ENCODE measurements at regions not wholly inside any gene's neighbourhood (a gene's known extent, or its start where the extent isn't known, plus 50 kb on each side); places are given as distances from the start of the nearest gene placed in this dataset.
A peak's percentile ranks its signal among the peaks of the same experiment; 100 is the strongest.

DNA sequence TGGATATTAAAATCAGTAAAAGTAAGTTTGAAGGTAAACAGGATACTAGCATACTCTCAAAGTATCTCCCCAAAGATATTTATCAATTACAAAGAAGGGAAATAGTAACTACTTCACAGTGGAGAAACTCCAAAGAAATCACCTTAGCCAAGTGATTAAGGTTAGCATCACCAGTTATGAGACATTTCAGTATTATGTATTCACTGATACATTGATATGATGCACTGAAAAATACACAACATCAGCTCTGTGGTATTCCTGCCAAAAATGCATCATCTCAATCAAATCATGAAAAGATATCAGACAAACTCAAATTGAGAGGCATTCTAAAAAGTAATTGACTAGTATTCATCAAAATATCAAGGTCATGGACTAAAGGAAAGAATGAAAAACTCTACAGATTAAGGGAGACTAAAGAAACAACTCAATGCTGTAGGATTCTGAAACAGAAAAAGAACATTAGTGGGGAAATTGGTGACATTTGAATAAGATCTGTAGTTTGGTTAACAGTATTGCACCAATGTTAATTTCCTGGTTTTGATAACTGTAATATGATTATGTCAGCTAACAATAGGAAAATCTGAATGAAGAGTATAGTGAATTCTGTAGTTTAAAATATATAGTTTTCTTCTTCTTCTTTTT is 215.4 kb downstream of the UACA start:
- no peak for DNase-seq

GRCh38 chr15:70545526-70545925 is 217.8 kb downstream of the UACA start:
- DNase-seq: no peak

GRCh38 chr15:70541511-70541910 is 221.8 kb downstream of the UACA start:
- DNase-seq: no peak

GRCh38 chr15:70539912-70540530 is 223.3 kb downstream of the UACA start:
- no peak for DNase-seq

DNA sequence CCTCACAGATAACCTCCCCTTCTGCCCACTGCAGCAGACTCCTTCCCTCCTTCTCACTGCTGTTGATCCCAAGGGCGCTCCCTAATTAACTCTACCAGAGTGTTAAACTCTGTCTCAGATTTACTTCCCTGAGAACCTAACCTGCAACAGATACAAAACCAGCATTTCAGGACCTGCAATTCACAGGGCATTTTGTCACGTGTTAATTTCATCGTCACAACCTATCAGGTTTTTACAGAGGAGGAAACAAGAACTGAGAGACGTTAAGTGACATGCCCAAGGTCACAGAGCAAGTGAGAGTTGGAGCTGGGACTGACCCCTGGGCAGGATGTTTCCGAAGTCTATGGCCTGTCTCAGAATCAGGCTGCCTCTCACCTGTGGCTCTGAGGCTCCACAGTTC is 223.9 kb downstream of the UACA start:
- DNase-seq: no peak

DNA sequence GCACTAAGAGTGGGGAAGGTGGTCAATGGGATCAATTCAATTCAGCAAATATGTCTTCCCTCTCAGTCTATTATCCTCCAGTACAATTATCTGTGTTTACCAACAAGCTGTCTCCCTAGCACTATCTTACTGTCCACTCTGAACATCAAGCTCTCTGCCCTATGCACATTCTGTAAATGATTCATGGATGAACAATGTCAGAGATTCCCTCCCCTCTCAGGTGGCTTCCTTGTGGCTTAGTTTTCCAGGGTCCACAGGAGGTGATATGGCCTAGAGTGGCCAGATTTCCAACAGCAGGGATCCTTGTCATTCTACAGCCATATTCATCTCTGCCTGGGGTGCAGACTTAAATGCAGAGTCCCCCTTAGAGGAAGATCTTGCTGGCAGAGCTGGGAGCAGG is 225.1 kb downstream of the UACA start:
- DNase-seq: no peak

DNA sequence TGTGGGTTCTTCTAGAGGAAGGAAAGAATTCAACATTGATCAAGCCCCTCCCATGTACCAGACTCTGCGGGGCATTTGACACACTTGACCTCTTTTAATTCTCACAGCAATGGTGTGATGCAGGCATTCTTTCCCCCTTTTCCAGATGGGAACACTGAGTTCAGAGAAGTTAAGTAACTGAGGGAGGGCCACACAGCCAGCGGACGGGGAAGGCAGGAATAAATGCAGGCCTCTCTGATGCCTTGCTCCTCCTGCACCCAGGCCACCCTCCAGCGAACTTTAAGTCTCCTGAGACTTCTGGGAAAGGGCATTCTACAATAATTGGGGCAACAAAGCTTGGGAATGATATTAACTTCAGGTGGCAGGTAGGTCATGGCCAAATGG is 227.4 kb downstream of the UACA start:
- no peak for DNase-seq

- DNase-seq: peak in 4 of 5 donors; percentile 29 to 70 (median 52)
Observed at GRCh38 chr15:70535071-70535954, 228.0 kb downstream of the UACA start.

DNA sequence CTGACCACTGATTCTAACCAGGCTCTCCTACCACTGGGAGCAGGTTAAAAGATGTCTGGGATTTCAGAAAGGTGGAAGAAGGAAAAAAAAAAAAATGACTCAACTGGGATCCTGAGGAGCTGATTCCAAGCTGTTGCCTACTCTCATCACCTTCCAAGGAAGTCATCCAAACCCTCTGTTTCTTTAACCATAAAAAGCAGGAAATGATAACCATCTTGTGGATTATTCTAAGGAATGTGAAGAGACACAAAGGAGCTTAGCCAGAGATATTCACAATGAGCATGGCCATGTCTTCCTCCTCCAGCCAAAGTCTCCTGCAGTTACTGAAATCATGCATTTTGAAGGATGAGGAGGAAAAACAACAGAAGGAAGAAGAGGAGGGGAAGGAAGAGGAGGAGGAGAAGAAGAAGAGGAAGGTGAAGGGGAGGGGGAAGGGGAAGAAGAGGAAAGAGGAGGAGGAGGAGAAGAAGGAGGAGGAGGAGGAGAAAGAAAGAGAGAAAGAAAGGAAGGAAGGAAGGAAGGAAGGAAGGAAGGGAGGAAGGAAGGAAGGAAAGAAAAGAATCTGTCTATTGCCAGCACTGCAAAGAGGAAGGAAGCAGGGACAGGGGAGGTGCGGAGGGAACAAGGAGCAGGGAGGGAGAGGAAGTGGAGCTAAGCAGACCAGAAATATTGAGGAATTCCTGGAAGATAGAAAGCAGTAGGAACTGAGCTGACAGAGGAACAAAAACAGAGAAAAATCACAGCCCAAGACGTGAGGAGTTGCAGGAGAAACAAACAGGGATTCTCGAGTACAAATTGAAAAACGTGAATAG is 229.2 kb downstream of the UACA start:
- DNase-seq: no peak

GRCh38 chr15:70532531-70533186 is 230.7 kb downstream of the UACA start:
- no peak for DNase-seq

GRCh38 chr15:70531576-70531975 is 231.8 kb downstream of the UACA start:
- DNase-seq: no peak

DNA sequence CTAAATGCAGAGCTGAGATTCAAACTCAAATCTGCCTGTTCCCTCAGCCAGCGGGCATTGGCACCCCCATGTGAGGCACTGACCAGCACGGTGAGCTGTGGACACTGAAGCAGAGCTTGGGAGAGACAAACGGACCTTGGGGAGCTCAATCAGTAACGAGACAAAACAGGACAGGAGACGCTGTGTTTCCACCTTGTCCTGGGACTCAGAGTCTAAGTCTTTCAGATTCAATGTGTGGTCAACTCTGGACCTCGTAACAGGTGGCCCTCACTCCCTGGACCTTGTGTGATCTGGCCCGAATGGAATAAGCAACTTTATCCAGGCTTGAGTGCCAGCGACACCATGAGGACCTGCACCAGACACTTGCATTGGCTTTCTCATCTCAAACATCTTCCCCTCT is 232.5 kb downstream of the UACA start:
- DNase-seq: no peak

DNA sequence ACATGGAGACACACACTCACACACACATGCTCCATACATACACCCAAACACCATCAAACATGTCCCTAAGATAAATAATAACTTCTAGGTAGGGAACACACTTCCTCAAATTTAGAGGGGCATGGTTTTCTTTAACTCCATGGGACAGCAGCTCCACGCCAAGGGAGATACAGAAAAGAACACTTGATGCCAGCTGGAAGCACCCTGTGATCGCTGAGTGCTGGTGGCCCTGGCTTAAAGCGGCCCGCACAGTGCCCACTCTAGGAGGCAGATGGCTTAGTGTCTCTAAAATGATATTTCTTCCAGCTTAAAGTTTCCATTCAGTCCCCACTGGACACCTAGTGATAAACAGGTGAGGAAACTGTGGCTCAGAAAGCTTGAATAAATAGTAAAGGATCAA is 232.9 kb downstream of the UACA start:
- no peak for DNase-seq

GRCh38 chr15:70530017-70530499 is 233.3 kb downstream of the UACA start:
- no peak for DNase-seq

DNA sequence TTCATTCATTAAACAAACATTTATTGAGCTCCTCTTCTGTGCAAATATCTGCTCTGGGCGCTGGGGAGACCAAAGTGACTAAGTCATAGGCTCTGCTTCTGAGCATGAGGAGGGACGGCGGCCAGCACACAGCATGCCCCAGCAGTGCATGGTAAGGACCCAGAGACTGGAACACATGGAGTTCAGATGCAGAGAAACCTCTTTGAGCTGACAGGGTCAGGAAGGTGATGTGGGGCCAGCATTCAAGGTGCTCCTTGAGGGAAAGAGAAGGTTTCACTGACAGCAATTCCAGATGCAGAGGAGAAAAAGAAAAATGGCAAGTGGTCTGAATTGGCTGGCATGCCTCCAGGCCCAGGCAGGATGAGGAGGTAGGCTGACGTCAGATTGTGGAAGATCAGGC is 234.5 kb downstream of the UACA start:
- no peak for DNase-seq

DNA sequence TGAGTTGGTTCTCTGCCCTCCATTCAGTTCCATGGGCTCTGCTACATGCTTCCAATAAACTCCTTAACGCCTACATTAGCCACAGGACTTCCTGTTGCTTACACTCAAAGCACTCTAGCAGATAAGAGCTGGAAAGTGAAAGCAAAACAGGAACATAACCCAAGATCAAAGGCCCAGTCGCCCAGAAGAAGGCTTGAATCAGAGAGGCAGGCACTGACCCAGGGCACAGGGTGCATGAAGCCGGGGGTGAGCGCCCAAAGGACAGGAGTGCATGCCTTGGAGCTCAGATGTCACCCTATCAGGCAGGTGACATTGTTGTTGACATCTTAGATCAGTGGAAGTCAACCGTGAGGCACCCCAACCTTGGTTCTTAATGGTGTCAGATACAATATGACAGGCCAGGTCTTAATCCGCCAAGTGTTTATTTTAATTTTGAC is 235.1 kb downstream of the UACA start:
- DNase-seq: peak; percentile 18 to 81 (median 36)

GRCh38 chr15:70526974-70527325 is 236.4 kb downstream of the UACA start:
- no peak for DNase-seq

DNA sequence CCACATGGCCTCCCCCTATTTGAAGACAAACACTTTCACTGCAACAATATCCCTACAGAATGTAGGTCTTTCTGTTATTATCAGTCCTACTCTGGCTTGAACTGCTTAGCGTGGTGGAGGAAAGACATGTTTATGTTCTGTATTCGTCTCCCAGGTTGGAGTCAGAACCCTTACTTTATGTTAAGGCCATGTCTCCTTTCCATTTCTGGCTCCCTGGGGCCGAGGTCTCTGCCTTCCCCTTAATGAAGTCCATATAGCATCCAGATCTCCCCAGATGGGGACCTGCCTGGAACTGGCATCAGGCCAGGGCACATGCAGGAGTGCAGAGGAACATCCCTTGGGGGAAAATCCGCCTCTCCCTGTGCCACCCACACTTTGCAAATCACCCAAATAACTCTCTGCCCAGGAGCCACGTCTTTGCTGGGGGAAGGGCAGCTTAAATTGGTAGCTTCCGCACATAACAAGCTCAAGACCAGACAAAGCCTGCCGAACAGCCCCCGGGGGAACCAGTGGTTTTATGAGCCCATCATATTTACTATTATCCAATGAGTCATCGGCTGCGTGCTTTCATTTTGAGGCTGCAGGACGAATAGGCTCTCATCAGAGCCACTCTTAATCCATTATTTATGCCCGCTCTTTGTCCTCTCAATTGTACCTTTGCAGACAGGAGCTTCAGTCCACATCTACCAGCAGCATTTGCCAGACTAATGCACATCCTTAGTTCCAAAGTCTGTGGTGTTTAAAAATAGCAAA is 237.0 kb downstream of the UACA start:
- no peak for DNase-seq

DNA sequence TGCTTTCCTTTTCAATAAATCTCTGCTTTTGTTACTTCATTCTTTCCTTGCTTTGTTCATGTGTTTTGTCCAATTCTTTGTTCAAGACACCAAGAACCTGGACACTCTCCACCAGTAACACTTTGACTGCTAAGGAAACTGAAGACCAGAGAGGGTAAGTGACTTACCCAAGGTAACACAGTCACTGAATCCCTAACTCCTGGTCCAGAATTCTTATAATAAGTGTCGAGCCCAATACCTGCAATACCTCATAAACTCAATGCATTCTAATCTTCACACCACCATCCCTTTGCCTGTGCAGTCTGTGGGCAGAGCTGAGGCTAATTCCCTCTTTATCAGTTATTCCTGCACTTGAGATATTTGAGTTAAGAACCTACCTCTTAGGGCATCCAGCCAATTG is 237.8 kb downstream of the UACA start:
- no peak for DNase-seq

DNA sequence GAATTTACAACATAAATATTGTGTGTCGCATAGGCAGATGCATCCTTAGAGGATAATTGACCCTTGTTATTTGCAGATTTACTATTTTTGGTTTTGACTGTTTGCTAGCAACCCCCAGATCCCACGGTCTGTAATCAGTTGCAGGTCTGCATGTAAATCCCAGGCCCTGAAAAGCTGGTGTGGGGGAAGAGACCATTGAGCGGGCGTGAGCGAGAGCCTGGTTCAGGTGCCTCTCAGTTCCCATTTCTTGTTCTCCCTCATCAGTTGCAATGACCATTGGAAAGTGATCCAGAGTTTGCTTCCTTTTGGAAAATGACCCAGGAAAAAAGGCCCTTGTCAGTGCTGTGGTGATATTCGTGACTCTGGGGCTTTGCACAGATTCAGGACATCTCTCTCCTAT is 238.9 kb downstream of the UACA start:
- DNase-seq: no peak

DNA sequence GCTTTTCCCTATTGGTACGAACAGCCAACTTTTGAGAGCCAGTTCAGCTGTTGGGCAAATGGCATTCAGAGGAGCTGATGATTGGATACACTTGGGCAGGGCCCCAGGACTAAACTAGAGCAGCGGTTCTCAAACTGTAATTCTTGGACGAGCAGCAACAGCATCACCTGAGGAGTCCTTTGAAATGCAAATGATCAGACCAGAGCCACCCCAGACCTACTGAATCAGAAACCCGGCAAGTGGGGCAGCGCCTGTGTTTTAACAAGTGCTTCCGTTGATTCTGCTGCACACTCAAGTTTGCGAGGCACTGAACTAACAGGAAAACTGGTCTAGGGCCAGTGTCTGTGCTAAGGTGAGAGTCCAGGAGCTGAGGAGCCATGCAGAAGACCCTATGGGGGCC is 239.7 kb downstream of the UACA start:
- DNase-seq: no peak

DNA sequence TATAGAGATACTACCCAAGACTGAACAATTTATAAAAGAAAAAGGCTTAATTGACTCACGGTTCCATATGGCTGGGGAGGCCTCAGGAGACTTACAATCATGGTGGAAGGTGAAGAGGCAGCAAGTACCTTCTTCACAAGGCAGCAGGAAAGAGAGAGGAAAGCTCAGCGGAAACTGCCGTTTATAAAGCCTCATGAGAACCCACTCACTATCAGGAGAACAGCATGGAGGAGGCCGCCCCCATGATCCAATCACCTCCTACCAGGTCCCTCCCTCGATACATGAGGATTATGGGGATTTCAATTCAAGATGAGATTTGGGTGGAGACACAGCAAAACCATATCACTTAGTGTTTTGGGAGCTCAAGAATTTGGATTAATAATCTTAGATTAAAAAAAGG is 240.2 kb downstream of the UACA start:
- no peak for DNase-seq
